Endothelial cell of umbilical vein (primary cell): ENCODE measurements at regions not wholly inside any gene's neighbourhood (a gene's known extent, or its start where the extent isn't known, plus 50 kb on each side); places are given as distances from the start of the nearest gene placed in this dataset.

Experiments
- BruUV-seq: library from RNA; stranded (reverse); fragments of 400-500 nt; replicated peaks from 2 replicates; lab custom pipeline; 2021; lab: Mats Ljungman, UMichigan
- CTCF ChIA-PET: fragments of 300-600, 350-600 bp; sonication (Branson Sonifier 250); formaldehyde crosslinking; loops from one replicate; lab custom pipeline; 2021; ENCODE audit warnings: antibody characterized with exemption, inconsistent platforms; lab: Charles Lee
- POLR2A ChIA-PET: fragments of 300-600, 350-600 bp; sonication (Branson Sonifier 250); formaldehyde crosslinking; loops from one replicate; lab custom pipeline; 2021; ENCODE audit warnings: antibody characterized with exemption, inconsistent platforms; lab: Charles Lee
- DNase-seq: peaks from one replicate; pipeline ENCODE4 v3.0.0-alpha.2; 2011; ENCODE audit warnings: low read depth, low spot score
- FAIRE-seq: peaks from 2 replicates; lab custom pipeline; 2011; peaks lifted over from hg19 to GRCh38; lab: Jason Lieb, UNC
- H2AFZ ChIP-seq: 2 replicates; pipeline ENCODE4 v1.6.0; 2012; ENCODE audit warnings: low read depth, low read length, control low read depth, inconsistent platforms
- H3K27ac ChIP-seq: 2 replicates; pipeline ENCODE4 v1.5.1; 2011; ENCODE audit warnings: low read depth, mild to moderate bottlenecking, control low read depth, low read length, moderate library complexity; ENCODE audit not compliant: insufficient read depth
- H3K27me3 ChIP-seq, 2 experiments: 2 replicates each; pipeline versions ENCODE4 v1.6.0 to v1.6.1; 2011; ENCODE audit warnings: low read length in 2 of 2, mixed read lengths in 1 of 2; ENCODE audit not compliant: control insufficient read depth in 2 of 2, insufficient read depth in 2 of 2
- H3K36me3 ChIP-seq, 2 experiments: 2 replicates in 1 of 2; 3 replicates in 1 of 2; pipeline ENCODE4 v1.5.1; 2011; ENCODE audit warnings: low read length in 2 of 2, mild to moderate bottlenecking in 1 of 2, moderate library complexity in 1 of 2; ENCODE audit not compliant: control insufficient read depth in 2 of 2, insufficient read depth in 2 of 2; ENCODE audit errors: extremely low read depth in 1 of 2
- H3K4me1 ChIP-seq: 3 replicates; pipeline ENCODE4 v1.5.1; 2011; ENCODE audit warnings: mild to moderate bottlenecking, low read length; ENCODE audit not compliant: control insufficient read depth, insufficient read depth; ENCODE audit errors: extremely low read depth
- H3K4me2 ChIP-seq: 2 replicates; pipeline ENCODE4 v1.6.1; 2011; ENCODE audit warnings: low read length, control low read depth, mixed read lengths; ENCODE audit not compliant: insufficient read depth
- H3K4me3 ChIP-seq, 3 experiments: fragments of 200-600 bp in 1 of 3; sonication (generic), shearing (Covaris generic) in 1 of 3; replicated peaks in 1 of 3; 2 replicates each; pipeline ENCODE4 v1.5.1; 2011 to 2016; ENCODE audit warnings: control low read depth in 3 of 3, low read length in 3 of 3, mild to moderate bottlenecking in 2 of 3, inconsistent platforms in 1 of 3, low read depth in 1 of 3, moderate library complexity in 1 of 3; ENCODE audit not compliant: insufficient read depth in 1 of 3
- H3K79me2 ChIP-seq: 2 replicates; pipeline ENCODE4 v1.6.0; 2012; ENCODE audit warnings: low read length, inconsistent platforms; ENCODE audit not compliant: control insufficient read depth, insufficient read depth
- H3K9ac ChIP-seq: replicated peaks from 2 replicates; pipeline ENCODE3; 2011; ENCODE audit warnings: low read length, control low read depth; ENCODE audit not compliant: insufficient read depth; ENCODE audit errors: extremely low read depth
- H3K9me1 ChIP-seq: replicated peaks from 3 replicates; pipeline ENCODE4 v1.6.0; 2011; ENCODE audit warnings: mild to moderate bottlenecking, low read length; ENCODE audit not compliant: control insufficient read depth, insufficient read depth; ENCODE audit errors: extremely low read depth
- H3K9me3 ChIP-seq: replicated peaks from 2 replicates; pipeline ENCODE4 v1.5.1; 2012; ENCODE audit warnings: low read length, inconsistent platforms; ENCODE audit not compliant: control insufficient read depth, insufficient read depth
- H4K20me1 ChIP-seq: replicated peaks from 2 replicates; pipeline ENCODE3; 2011; ENCODE audit warnings: mild to moderate bottlenecking, low read length; ENCODE audit not compliant: control insufficient read depth, insufficient read depth; ENCODE audit errors: extremely low read depth
- CTCF ChIP-seq, 2 donors: IDR thresholded peaks; 1 replicate in 1 of 2; 2 replicates in 1 of 2; pipeline ENCODE4 v1.5.1; 2011; ENCODE audit warnings: low read length in 2 of 2, mild to moderate bottlenecking in 2 of 2, moderate library complexity in 2 of 2, control low read depth in 1 of 2, inconsistent platforms in 1 of 2, low read depth in 1 of 2; ENCODE audit not compliant: insufficient read depth in 1 of 2; ENCODE audit errors: extremely low read depth in 1 of 2
- EZH2 ChIP-seq: IDR thresholded peaks from 2 replicates; pipeline ENCODE4 v1.6.1; 2012; ENCODE audit warnings: borderline replicate concordance, low read depth, mild to moderate bottlenecking, moderate library complexity, low read length, inconsistent platforms; ENCODE audit not compliant: severe bottlenecking
- FOS ChIP-seq: IDR thresholded peaks from 2 replicates; pipeline ENCODE4 v1.6.1; 2011; ENCODE audit warnings: mild to moderate bottlenecking, low read length, moderate library complexity, borderline replicate concordance; ENCODE audit not compliant: insufficient read depth
- GATA2 ChIP-seq: IDR thresholded peaks from 2 replicates; pipeline ENCODE4 v1.7.0; 2011; ENCODE audit warnings: low read depth, mild to moderate bottlenecking, moderate library complexity, mixed read lengths, low read length; ENCODE audit not compliant: insufficient read length, insufficient read depth
- JUN ChIP-seq: IDR thresholded peaks from 2 replicates; pipeline ENCODE4 v1.6.1; 2011; ENCODE audit warnings: borderline replicate concordance, low read depth; ENCODE audit not compliant: insufficient read length, insufficient read depth
- MAX ChIP-seq: IDR thresholded peaks from 2 replicates; pipeline ENCODE4 v1.6.1; 2011; ENCODE audit not compliant: insufficient read depth, insufficient read length
- MYC ChIP-seq: IDR thresholded peaks from one replicate; pipeline ENCODE4 v1.6.1; 2011; ENCODE audit warnings: mild to moderate bottlenecking, low read depth, low read length
- POLR2A ChIP-seq: IDR thresholded peaks from 2 replicates; pipeline ENCODE4 v1.6.1; 2012; ENCODE audit warnings: low read depth, mild to moderate bottlenecking, control low read depth, low read length
- POLR2AphosphoS5 ChIP-seq: IDR thresholded peaks from 2 replicates; pipeline ENCODE4 v1.6.1; 2012; ENCODE audit warnings: low read depth, mild to moderate bottlenecking, control low read depth, low read length, moderate library complexity; ENCODE audit not compliant: insufficient read depth
- dilution Hi-C: fragments of 300-500 bp; cut with MboI; formaldehyde crosslinking; loops from one replicate; pipeline ENCODE4 v1.15.0; 2019; ENCODE audit warnings: low sequenced_read_pairs; ENCODE audit not compliant: extremely low pct_ligation_motif_present
- intact Hi-C: fragments of 100-400 bp; cut with micrococcal nuclease; formaldehyde crosslinking; loops from one replicate; pipeline ENCODE4 v1.10.0; 2022

GRCh38 chr9:134560654-134561053 lies 80.9 kb upstream of the COL5A1 start:
- no peaks in the 10 kb centered on the region for H3K9me3 ChIP-seq
- no peaks in the 10 kb centered on the region for H3K9me1 ChIP-seq
- H3K79me2 ChIP-seq, result no peaks in the 10 kb centered on the region
- no peak overlapping the region for H3K4me2 ChIP-seq
- H3K9ac ChIP-seq, result no peak overlapping the region
- FAIRE-seq (no peak), DNase-seq (no peak)
- TF ChIP-seq FOS, result no peak
- TF ChIP-seq POLR2A, result no peak
- no peak for TF ChIP-seq POLR2AphosphoS5
- TF ChIP-seq JUN, result no peak
- no peak for TF ChIP-seq EZH2
- no peak for TF ChIP-seq GATA2
- TF ChIP-seq MYC, result no peak
- TF ChIP-seq CTCF (IDR thresholded peaks at IDR 0.05; ENCODE audit: extremely low read depth in 1 of 2, insufficient read depth in 1 of 2, low read depth in 1 of 2, low read length in 2 of 2), result no peak
- TF ChIP-seq MAX, result no peak
- no peak overlapping the region for H3K4me3 ChIP-seq
- peaks cover 0 to 3% of the 10 kb centered on the region in 2 experiments for H3K27me3 ChIP-seq
- H3K27ac ChIP-seq, result no peak overlapping the region
- ChIA-PET POLR2A (interaction anchor here (0.7 kb wide), 1 partner anchor 291 kb away, joined by 6 read pairs; no protein-coding TSS in a partner anchor), CTCF (interaction anchor here (0.6 kb wide), 1 partner anchor 16 kb away, joined by 3 read pairs; no protein-coding TSS in a partner anchor)
- no peaks in the 10 kb centered on the region for H4K20me1 ChIP-seq
- no TSS peak for BruUV-seq
- intact Hi-C loops, result no loop called here
- no peak overlapping the region for H2AFZ ChIP-seq
- no peaks in the 10 kb centered on the region for H3K36me3 ChIP-seq
- dilution Hi-C loops, result no loop called here
- peaks cover 2% of the 10 kb centered on the region for H3K4me1 ChIP-seq
